MM.1S (cell line): ENCODE measurements at regions not wholly inside any gene's neighbourhood (a gene's known extent, or its start where the extent isn't known, plus 50 kb on each side); places are given as distances from the start of the nearest gene placed in this dataset.

Source experiments
- EZH2 ChIP-seq: fragments of 300-600 bp; sonication (generic); optimal IDR thresholded peaks from 2 replicates; pipeline ENCODE3; 2017; ENCODE audit warnings: low read depth, mild to moderate bottlenecking, antibody characterized with exemption, low read length, mixed read lengths
- EZH2phosphoT487 ChIP-seq: fragments of 300-600 bp; sonication (generic); IDR thresholded peaks from 2 replicates; pipeline ENCODE4 v1.6.1; 2018; ENCODE audit warnings: antibody characterized with exemption, low read length
- TF ChIP-seq, protein P1 (sequence below): fragments of 300-600 bp; sonication (generic); IDR thresholded peaks from 2 replicates; pipeline ENCODE4 v1.5.1; 2016; ENCODE audit warnings: antibody characterized with exemption, low read length, mixed read lengths

DNA sequence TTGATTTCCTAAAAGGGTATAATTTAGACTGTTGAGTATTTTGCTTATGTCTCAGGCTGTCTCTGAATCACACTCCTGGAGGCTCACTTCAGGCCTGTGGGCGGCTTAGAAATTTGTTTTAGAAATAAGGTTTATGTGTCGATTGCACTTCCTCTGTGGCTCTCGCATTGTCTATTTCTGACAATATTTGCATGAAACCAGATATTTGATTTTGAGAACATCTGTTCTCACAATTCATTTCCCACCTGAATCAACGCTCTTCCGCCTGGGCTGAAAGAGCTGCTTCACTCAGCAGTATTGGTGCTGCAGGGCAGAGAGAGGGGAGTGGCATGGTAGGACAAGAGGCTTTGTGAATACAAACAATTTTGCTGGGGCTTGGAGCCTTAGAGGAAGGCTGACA, 262.0 kb downstream of the ADRA2A start:
- TF ChIP-seq, protein P1, sequence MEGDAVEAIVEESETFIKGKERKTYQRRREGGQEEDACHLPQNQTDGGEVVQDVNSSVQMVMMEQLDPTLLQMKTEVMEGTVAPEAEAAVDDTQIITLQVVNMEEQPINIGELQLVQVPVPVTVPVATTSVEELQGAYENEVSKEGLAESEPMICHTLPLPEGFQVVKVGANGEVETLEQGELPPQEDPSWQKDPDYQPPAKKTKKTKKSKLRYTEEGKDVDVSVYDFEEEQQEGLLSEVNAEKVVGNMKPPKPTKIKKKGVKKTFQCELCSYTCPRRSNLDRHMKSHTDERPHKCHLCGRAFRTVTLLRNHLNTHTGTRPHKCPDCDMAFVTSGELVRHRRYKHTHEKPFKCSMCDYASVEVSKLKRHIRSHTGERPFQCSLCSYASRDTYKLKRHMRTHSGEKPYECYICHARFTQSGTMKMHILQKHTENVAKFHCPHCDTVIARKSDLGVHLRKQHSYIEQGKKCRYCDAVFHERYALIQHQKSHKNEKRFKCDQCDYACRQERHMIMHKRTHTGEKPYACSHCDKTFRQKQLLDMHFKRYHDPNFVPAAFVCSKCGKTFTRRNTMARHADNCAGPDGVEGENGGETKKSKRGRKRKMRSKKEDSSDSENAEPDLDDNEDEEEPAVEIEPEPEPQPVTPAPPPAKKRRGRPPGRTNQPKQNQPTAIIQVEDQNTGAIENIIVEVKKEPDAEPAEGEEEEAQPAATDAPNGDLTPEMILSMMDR = no peak
- TF ChIP-seq EZH2phosphoT487 (no peak), EZH2 (no peak)
